ENCODE measurements at regions not wholly inside any gene's neighbourhood (a gene's known extent, or its start where the extent isn't known, plus 50 kb on each side); places are given as distances from the start of the nearest gene placed in this dataset.

- Mint-ChIP-seq H3K36me3 (peaks cover 0 to 2% (median 0%) of the 10 kb centered on the region in 3 donors), H3K9me3 (peaks cover 0 to 14% (median 0%) of the 10 kb centered on the region in 9 donors), H3K4me1 (peaks cover 23 to 38% (median 33%) of the 10 kb centered on the region in 4 donors), H3K27me3 (no peaks in the 10 kb centered on the region), H3K4me3 (no peak overlapping the region), H3K27ac (peak overlapping the region in 1 of 10 donors; percentile 27)
- POLR2A ChIA-PET, result no interaction called here
- DNase-seq (no peak), ATAC-seq (no peak)
These were observed 64.3 kb upstream of the PLCL2 start for GRCh38 chr3:16820485-16820884.

GRCh38 chr3:16821053-16821452 is 63.7 kb upstream of the PLCL2 start:
- H3K27me3 Mint-ChIP-seq, result no peaks in the 10 kb centered on the region
- peaks cover 0 to 14% (median 0%) of the 10 kb centered on the region in 9 donors for H3K9me3 Mint-ChIP-seq
- no peak for DNase-seq
- POLR2A ChIA-PET, result no interaction called here
- H3K36me3 Mint-ChIP-seq, result peaks cover 0 to 2% (median 0%) of the 10 kb centered on the region in 3 donors
- H3K4me1 Mint-ChIP-seq, result peaks cover 23 to 39% (median 34%) of the 10 kb centered on the region in 4 donors
- ATAC-seq, result no peak
- no peak overlapping the region for H3K4me3 Mint-ChIP-seq
- peak overlapping the region in 1 of 10 donors; percentile 27 for H3K27ac Mint-ChIP-seq

- Mint-ChIP-seq H3K36me3 (peaks cover 0 to 2% (median 0%) of the 10 kb centered on the region in 3 donors), H3K9me3 (peaks cover 0 to 7% (median 0%) of the 10 kb centered on the region in 9 donors), H3K27me3 (no peaks in the 10 kb centered on the region), H3K4me3 (peak overlapping the region; percentile 49 to 72 (median 60)), H3K4me1 (peaks cover 25 to 45% (median 37%) of the 10 kb centered on the region in 4 donors), H3K27ac (peak overlapping the region; percentile 45 to 91 (median 83))
- ATAC-seq, result peak; percentile 84 to 92
- POLR2A ChIA-PET, result interaction anchor here (1.5 kb wide), 1 partner anchor 18 kb away, joined by 4 read pairs; no protein-coding TSS in a partner anchor
- peak in 5 of 10 donors; percentile 24 to 68 (median 40) for DNase-seq
These were observed 60.6 kb upstream of the PLCL2 start for GRCh38 chr3:16824081-16824696.

- ATAC-seq, result no peak
- peak overlapping the region in 1 of 10 donors; percentile 52 for H3K27ac Mint-ChIP-seq
- POLR2A ChIA-PET, result interaction anchor here (0.9 to 1.2 kb wide), 2 partner anchors 16 to 46 kb away, joined by 3 read pairs; no protein-coding TSS in a partner anchor
These were observed 59.0 kb upstream of the PLCL2 start for GRCh38 chr3:16825617-16826204.

GRCh38 chr3:16828815-16829214 is 55.9 kb upstream of the PLCL2 start:
- Mint-ChIP-seq H3K27ac (no peak overlapping the region), H3K27me3 (no peaks in the 10 kb centered on the region), H3K4me3 (no peak overlapping the region), H3K4me1 (peaks cover 15 to 31% (median 22%) of the 10 kb centered on the region in 4 donors), H3K36me3 (no peaks in the 10 kb centered on the region), H3K9me3 (no peaks in the 10 kb centered on the region)
- DNase-seq (peak in 9 of 10 donors; percentile 20 to 72 (median 40)), ATAC-seq (peak; percentile 27 to 66)
- POLR2A ChIA-PET, result interaction anchor here (0.6 to 1.0 kb wide), 3 partner anchors 13 to 365 kb away, joined by 3 to 4 read pairs (median 4); no protein-coding TSS in a partner anchor

More at GRCh38 chr3:16825617-16826204, 59.0 kb upstream of the PLCL2 start:
- H3K36me3 Mint-ChIP-seq, result no peaks in the 10 kb centered on the region
- H3K4me1 Mint-ChIP-seq, result peaks cover 25 to 45% (median 37%) of the 10 kb centered on the region in 4 donors
- DNase-seq, result no peak
- no peak overlapping the region for H3K4me3 Mint-ChIP-seq
- no peaks in the 10 kb centered on the region for H3K9me3 Mint-ChIP-seq
- no peaks in the 10 kb centered on the region for H3K27me3 Mint-ChIP-seq

- no peak for DNase-seq
- Mint-ChIP-seq H3K4me1 (peaks cover 6 to 12% (median 8%) of the 10 kb centered on the region in 4 donors), H3K27ac (peak overlapping the region in 1 of 10 donors; percentile 10), H3K4me3 (no peak overlapping the region), H3K27me3 (no peaks in the 10 kb centered on the region), H3K9me3 (no peaks in the 10 kb centered on the region), H3K36me3 (no peaks in the 10 kb centered on the region)
- ATAC-seq, result no peak
- POLR2A ChIA-PET, result no interaction called here
These were observed 52.9 kb upstream of the PLCL2 start for GRCh38 chr3:16831846-16832245.

GRCh38 chr3:16834214-16834613 is 50.5 kb upstream of the PLCL2 start:
- H3K4me1 Mint-ChIP-seq, result peaks cover 14 to 31% (median 26%) of the 10 kb centered on the region in 4 donors
- H3K4me3 Mint-ChIP-seq, result no peak overlapping the region
- POLR2A ChIA-PET, result interaction anchor here (1.0 to 1.5 kb wide), 2 partner anchors 9 to 22 kb away, joined by 3 to 5 read pairs; no protein-coding TSS in a partner anchor
- H3K27ac Mint-ChIP-seq, result peak overlapping the region in 3 of 10 donors; percentile 32 to 79 (median 35)
- ATAC-seq (no peak), DNase-seq (no peak)
- H3K36me3 Mint-ChIP-seq, result no peaks in the 10 kb centered on the region
- no peaks in the 10 kb centered on the region for H3K9me3 Mint-ChIP-seq
- H3K27me3 Mint-ChIP-seq, result no peaks in the 10 kb centered on the region

- peak overlapping the region in 2 of 10 donors; percentile 50 to 79 for H3K27ac Mint-ChIP-seq
- POLR2A ChIA-PET, result interaction anchor here (1.5 kb wide), 1 partner anchor 9 kb away, joined by 5 read pairs; no protein-coding TSS in a partner anchor
- H3K27me3 Mint-ChIP-seq, result no peaks in the 10 kb centered on the region
- DNase-seq, result no peak
- H3K4me3 Mint-ChIP-seq, result no peak overlapping the region
- peaks cover 14 to 36% (median 30%) of the 10 kb centered on the region in 4 donors for H3K4me1 Mint-ChIP-seq
- no peak for ATAC-seq
- no peaks in the 10 kb centered on the region for H3K9me3 Mint-ChIP-seq
- no peaks in the 10 kb centered on the region for H3K36me3 Mint-ChIP-seq
These were observed 50.0 kb upstream of the PLCL2 start for GRCh38 chr3:16834753-16835152.

Measured in naive thymus-derived CD8-positive, alpha-beta T cell (primary cell).